Activated CD4-positive, alpha-beta T cell treated with anti-CD3 and anti-CD28 coated beads, Interleukin-2, amount 10 ng/mL, durations not matched to agents 7 days and 5 days (primary cell): ENCODE measurements at regions not wholly inside any gene's neighbourhood (a gene's known extent, or its start where the extent isn't known, plus 50 kb on each side); places are given as distances from the start of the nearest gene placed in this dataset.
"Not testable (repeated sequence)": the region's sequence is repeated elsewhere in the genome, so short reads cannot be mapped to it uniquely, and the experiment has no call there.

Experiments used
- CTCF ChIA-PET: fragments of 350-600 bp; sonication (Branson Sonifier 250); formaldehyde crosslinking; loops from one replicate; lab custom pipeline; 2021; ENCODE audit warnings: antibody characterized with exemption; lab: Charles Lee
- POLR2A ChIA-PET: fragments of 350-600 bp; sonication (Branson Sonifier 250); formaldehyde crosslinking; loops from one replicate; lab custom pipeline; 2021; ENCODE audit warnings: antibody characterized with exemption; lab: Charles Lee
- DNase-seq: peaks from one replicate; pipeline ENCODE4 v3.0.0-alpha.2; 2020
- H3K27ac Mint-ChIP-seq: one replicate; pipeline ENCODE4 v1.8.0; 2021; ENCODE audit warnings: mild to moderate bottlenecking, moderate library complexity, mixed read lengths
- H3K27me3 Mint-ChIP-seq: one replicate; pipeline ENCODE4 v1.8.0; 2021; ENCODE audit warnings: mixed read lengths
- H3K36me3 Mint-ChIP-seq: one replicate; pipeline ENCODE4 v1.8.0; 2021; ENCODE audit warnings: low read depth, mixed read lengths
- H3K4me1 Mint-ChIP-seq: one replicate; pipeline ENCODE4 v1.8.0; 2021; ENCODE audit warnings: mixed read lengths
- H3K4me3 Mint-ChIP-seq: one replicate; pipeline ENCODE4 v1.8.0; 2021; ENCODE audit warnings: mild to moderate bottlenecking, moderate library complexity, mixed read lengths
- H3K9me3 Mint-ChIP-seq: one replicate; pipeline ENCODE4 v1.8.0; 2021; ENCODE audit warnings: mixed read lengths

GRCh38 chr14:59057551-59057950, 130.9 kb upstream of the DAAM1 start:
- no peaks in the 10 kb centered on the region for H3K9me3 Mint-ChIP-seq
- POLR2A ChIA-PET = no interaction called here
- H3K27me3 Mint-ChIP-seq = peaks cover 8% of the 10 kb centered on the region
- H3K4me3 Mint-ChIP-seq = no peak overlapping the region
- DNase-seq = no peak
- CTCF ChIA-PET = interaction anchor here (0.5 kb wide), 1 partner anchor 1047 kb away, joined by 3 read pairs; no protein-coding TSS in a partner anchor
- H3K4me1 Mint-ChIP-seq = no peaks in the 10 kb centered on the region
- H3K27ac Mint-ChIP-seq = no peak overlapping the region
- no peaks in the 10 kb centered on the region for H3K36me3 Mint-ChIP-seq

- CTCF ChIA-PET, POLR2A ChIA-PET: not testable (repeated sequence)
These were observed 129.7 kb upstream of the DAAM1 start for GRCh38 chr14:59058776-59059175.

GRCh38 chr14:59060841-59061240, 127.6 kb upstream of the DAAM1 start:
- CTCF ChIA-PET = no interaction called here
- H3K27ac Mint-ChIP-seq = no peak overlapping the region

More at GRCh38 chr14:59058776-59059175, 129.7 kb upstream of the DAAM1 start:
- not testable (repeated sequence) for H3K27me3 Mint-ChIP-seq, H3K4me3 Mint-ChIP-seq, H3K9me3 Mint-ChIP-seq, H3K36me3 Mint-ChIP-seq, H3K27ac Mint-ChIP-seq, H3K4me1 Mint-ChIP-seq, DNase-seq

GRCh38 chr14:59061292-59061691, 127.2 kb upstream of the DAAM1 start:
- Mint-ChIP-seq H3K4me3 (no peak overlapping the region), H3K36me3 (no peaks in the 10 kb centered on the region), H3K27me3 (peaks cover 6% of the 10 kb centered on the region), H3K9me3 (no peaks in the 10 kb centered on the region), H3K4me1 (no peaks in the 10 kb centered on the region), H3K27ac (no peak overlapping the region)
- ChIA-PET CTCF (no interaction called here), POLR2A (no interaction called here)
- no peak for DNase-seq

More at GRCh38 chr14:59060841-59061240, 127.6 kb upstream of the DAAM1 start:
- no peak for DNase-seq
- no peaks in the 10 kb centered on the region for H3K9me3 Mint-ChIP-seq
- no peaks in the 10 kb centered on the region for H3K4me1 Mint-ChIP-seq
- POLR2A ChIA-PET = no interaction called here
- peaks cover 6% of the 10 kb centered on the region for H3K27me3 Mint-ChIP-seq
- no peak overlapping the region for H3K4me3 Mint-ChIP-seq
- no peaks in the 10 kb centered on the region for H3K36me3 Mint-ChIP-seq

GRCh38 chr14:59063259-59063658, 125.2 kb upstream of the DAAM1 start:
- Mint-ChIP-seq H3K27me3 (peaks cover 6% of the 10 kb centered on the region), H3K27ac (no peak overlapping the region), H3K36me3 (no peaks in the 10 kb centered on the region), H3K4me3 (no peak overlapping the region), H3K9me3 (no peaks in the 10 kb centered on the region), H3K4me1 (no peaks in the 10 kb centered on the region)
- no peak for DNase-seq
- CTCF ChIA-PET = no interaction called here
- POLR2A ChIA-PET = no interaction called here

GRCh38 chr14:59067127-59067894, 121.2 kb upstream of the DAAM1 start:
- no peaks in the 10 kb centered on the region for H3K4me1 Mint-ChIP-seq
- no peaks in the 10 kb centered on the region for H3K36me3 Mint-ChIP-seq
- H3K4me3 Mint-ChIP-seq = no peak overlapping the region
- no peaks in the 10 kb centered on the region for H3K9me3 Mint-ChIP-seq
- POLR2A ChIA-PET = no interaction called here
- H3K27me3 Mint-ChIP-seq = peaks cover 12% of the 10 kb centered on the region
- CTCF ChIA-PET = interaction anchor here (0.6 kb wide), 1 partner anchor 370 kb away, joined by 3 read pairs; no protein-coding TSS in a partner anchor
- H3K27ac Mint-ChIP-seq = no peak overlapping the region
- DNase-seq = no peak

- ChIA-PET POLR2A (no interaction called here), CTCF (no interaction called here)
- Mint-ChIP-seq H3K4me3 (no peak overlapping the region), H3K36me3 (no peaks in the 10 kb centered on the region), H3K4me1 (no peaks in the 10 kb centered on the region), H3K9me3 (no peaks in the 10 kb centered on the region), H3K27ac (no peak overlapping the region), H3K27me3 (peaks cover 16% of the 10 kb centered on the region)
- DNase-seq = no peak
These were observed 119.2 kb upstream of the DAAM1 start for GRCh38 chr14:59069163-59069854.

GRCh38 chr14:59075506-59075905, 113.0 kb upstream of the DAAM1 start:
- ChIA-PET CTCF (no interaction called here), POLR2A (no interaction called here)
- peaks cover 30% of the 10 kb centered on the region for H3K27me3 Mint-ChIP-seq
- no peaks in the 10 kb centered on the region for H3K4me1 Mint-ChIP-seq
- H3K4me3 Mint-ChIP-seq = no peak overlapping the region
- H3K27ac Mint-ChIP-seq = no peak overlapping the region
- H3K36me3 Mint-ChIP-seq = no peaks in the 10 kb centered on the region
- H3K9me3 Mint-ChIP-seq = no peaks in the 10 kb centered on the region
- no peak for DNase-seq

GRCh38 chr14:59081720-59082119, 106.7 kb upstream of the DAAM1 start:
- Mint-ChIP-seq H3K36me3 (no peaks in the 10 kb centered on the region), H3K4me3 (no peak overlapping the region), H3K9me3 (no peaks in the 10 kb centered on the region), H3K27me3 (peaks cover 20% of the 10 kb centered on the region), H3K27ac (no peak overlapping the region), H3K4me1 (no peaks in the 10 kb centered on the region)
- DNase-seq = no peak
- ChIA-PET CTCF (no interaction called here), POLR2A (no interaction called here)

GRCh38 chr14:59085207-59085739, 103.2 kb upstream of the DAAM1 start:
- no peak for DNase-seq
- peaks cover 6% of the 10 kb centered on the region for H3K27me3 Mint-ChIP-seq
- H3K4me1 Mint-ChIP-seq = no peaks in the 10 kb centered on the region
- ChIA-PET CTCF (no interaction called here), POLR2A (no interaction called here)
- H3K4me3 Mint-ChIP-seq = no peak overlapping the region
- no peaks in the 10 kb centered on the region for H3K9me3 Mint-ChIP-seq
- H3K36me3 Mint-ChIP-seq = no peaks in the 10 kb centered on the region
- H3K27ac Mint-ChIP-seq = no peak overlapping the region

- ChIA-PET CTCF (no interaction called here), POLR2A (no interaction called here)
- Mint-ChIP-seq H3K9me3 (no peaks in the 10 kb centered on the region), H3K4me3 (no peak overlapping the region), H3K27ac (no peak overlapping the region), H3K4me1 (no peaks in the 10 kb centered on the region), H3K36me3 (no peaks in the 10 kb centered on the region), H3K27me3 (peaks cover 7% of the 10 kb centered on the region)
- DNase-seq = no peak
These were observed 102.1 kb upstream of the DAAM1 start for GRCh38 chr14:59086241-59086882.

GRCh38 chr14:59087240-59087639, 101.2 kb upstream of the DAAM1 start:
- POLR2A ChIA-PET = no interaction called here
- H3K36me3 Mint-ChIP-seq = no peaks in the 10 kb centered on the region
- no peak for DNase-seq
- H3K27ac Mint-ChIP-seq = no peak overlapping the region
- no peaks in the 10 kb centered on the region for H3K9me3 Mint-ChIP-seq
- H3K27me3 Mint-ChIP-seq = peaks cover 12% of the 10 kb centered on the region
- H3K4me1 Mint-ChIP-seq = no peaks in the 10 kb centered on the region
- CTCF ChIA-PET = no interaction called here
- no peak overlapping the region for H3K4me3 Mint-ChIP-seq

GRCh38 chr14:59087711-59088110, 100.8 kb upstream of the DAAM1 start:
- no peak overlapping the region for H3K4me3 Mint-ChIP-seq
- CTCF ChIA-PET = no interaction called here
- H3K9me3 Mint-ChIP-seq = no peaks in the 10 kb centered on the region
- no peak overlapping the region for H3K27ac Mint-ChIP-seq
- peaks cover 9% of the 10 kb centered on the region for H3K27me3 Mint-ChIP-seq
- POLR2A ChIA-PET = no interaction called here
- DNase-seq = no peak
- H3K4me1 Mint-ChIP-seq = no peaks in the 10 kb centered on the region
- no peaks in the 10 kb centered on the region for H3K36me3 Mint-ChIP-seq
